Middle frontal gyrus (tissue), 1 donor: ENCODE measurements at regions not wholly inside any gene's neighbourhood (a gene's known extent, or its start where the extent isn't known, plus 50 kb on each side); places are given as distances from the start of the nearest gene placed in this dataset.

ENCODE experiments used
- DNase-seq: peaks from one replicate; pipeline ENCODE4 v3.0.0-alpha.2; 2015; ENCODE audit warnings: low spot score; ENCODE audit errors: extremely low spot score

GRCh38 chr2:109070290-109070689, 58.7 kb upstream of the SH3RF3 start:
- DNase-seq = no peak

- DNase-seq = no peak
Observed at GRCh38 chr2:109069331-109070194, 59.4 kb upstream of the SH3RF3 start.

- no peak for DNase-seq
Observed at GRCh38 chr2:109068811-109069210, 60.2 kb upstream of the SH3RF3 start.

GRCh38 chr2:109067631-109068125, 61.3 kb upstream of the SH3RF3 start:
- no peak for DNase-seq

- DNase-seq = peak; percentile 21
Observed at GRCh38 chr2:109066917-109067597, 61.9 kb upstream of the SH3RF3 start.

GRCh38 chr2:109066501-109066900, 62.5 kb upstream of the SH3RF3 start:
- DNase-seq = no peak

GRCh38 chr2:109065391-109065734, 63.6 kb upstream of the SH3RF3 start:
- DNase-seq = no peak

- DNase-seq = no peak
Observed at GRCh38 chr2:109064660-109065390, 64.2 kb upstream of the SH3RF3 start.

- no peak for DNase-seq
Observed at GRCh38 chr2:109062859-109063700, 65.9 kb upstream of the SH3RF3 start.

- DNase-seq = no peak
Observed at GRCh38 chr2:109062145-109062858, 66.7 kb upstream of the SH3RF3 start.

GRCh38 chr2:109061736-109062135, 67.3 kb upstream of the SH3RF3 start:
- no peak for DNase-seq

GRCh38 chr2:109060496-109060895, 68.5 kb upstream of the SH3RF3 start:
- DNase-seq = no peak

GRCh38 chr2:109059474-109060165, 69.4 kb upstream of the SH3RF3 start:
- DNase-seq = no peak

- no peak for DNase-seq
Observed at GRCh38 chr2:109058802-109059201, 69.8 kb upstream of the EDAR start.

- no peak for DNase-seq
Observed at GRCh38 chr2:109058191-109058632, 69.2 kb upstream of the EDAR start.

GRCh38 chr2:109057686-109058085, 68.7 kb upstream of the EDAR start:
- no peak for DNase-seq

GRCh38 chr2:109055435-109055834, 66.4 kb upstream of the EDAR start:
- no peak for DNase-seq

- DNase-seq = no peak
Observed at GRCh38 chr2:109054865-109055264, 65.8 kb upstream of the EDAR start.

- DNase-seq = no peak
Observed at GRCh38 chr2:109053716-109054115, 64.7 kb upstream of the EDAR start.

- DNase-seq = no peak
Observed at GRCh38 chr2:109052922-109053321, 63.9 kb upstream of the EDAR start.
